Muscle of back (tissue), 3 donors: ENCODE measurements at regions not wholly inside any gene's neighbourhood (a gene's known extent, or its start where the extent isn't known, plus 50 kb on each side); places are given as distances from the start of the nearest gene placed in this dataset.
A peak's percentile ranks its signal among the peaks of the same experiment; 100 is the strongest.
"Not testable (repeated sequence)": the region's sequence is repeated elsewhere in the genome, so short reads cannot be mapped to it uniquely, and the experiment has no call there.

Experiments
- DNase-seq, 3 donors: peaks; one replicate each; pipeline versions ENCODE4 v3.0.0 to v3.0.0-alpha.2; 2013

DNA sequence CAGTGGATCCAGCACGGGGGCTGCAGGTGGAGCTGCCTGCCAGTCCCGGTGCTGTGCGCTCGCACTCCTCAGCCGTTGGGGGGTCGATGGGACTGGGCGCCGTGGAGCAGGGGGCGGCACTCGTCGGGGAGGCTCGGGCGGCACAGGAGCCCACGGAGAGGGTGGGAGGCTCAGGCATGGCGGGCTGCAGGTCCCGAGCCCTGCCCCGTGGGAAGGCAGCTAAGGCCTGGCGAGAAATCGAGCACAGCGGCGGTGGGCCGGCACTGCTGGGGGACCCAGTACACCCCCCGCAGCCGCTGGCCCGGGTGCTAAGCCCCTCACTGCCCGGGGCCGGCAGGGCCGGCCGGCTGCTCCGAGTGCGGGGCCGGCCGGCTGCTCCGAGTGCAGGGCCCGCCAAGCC is 52.3 kb upstream of the MARK1 start:
- DNase-seq = not testable (repeated sequence)

DNA sequence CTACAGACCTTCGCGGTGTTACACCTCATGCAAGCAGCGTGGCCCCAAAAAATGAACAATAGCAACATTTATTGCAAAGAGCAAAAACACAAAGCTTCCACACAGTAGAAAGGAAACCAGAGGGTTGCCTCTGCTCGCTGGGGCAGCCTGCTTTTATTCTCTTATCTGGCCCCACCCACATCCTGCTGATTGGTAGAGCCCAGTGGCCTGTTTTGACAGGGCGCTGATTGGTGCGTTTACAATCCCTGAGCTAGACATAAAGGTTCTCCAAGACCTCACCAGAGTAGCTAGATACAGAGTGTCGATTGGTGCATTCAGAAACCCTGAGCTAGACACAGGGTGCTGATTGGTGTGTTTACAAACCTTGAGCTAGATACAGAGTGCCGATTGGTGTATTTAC is 52.8 kb upstream of the MARK1 start:
- not testable (repeated sequence) for DNase-seq

- DNase-seq = no peak
These were observed 54.5 kb upstream of the MARK1 start for GRCh38 chr1:220473440-220473839.

- DNase-seq = peak in 1 of 3 donors; percentile 63
These were observed 65.2 kb upstream of the MARK1 start for GRCh38 chr1:220462752-220463151.

DNA sequence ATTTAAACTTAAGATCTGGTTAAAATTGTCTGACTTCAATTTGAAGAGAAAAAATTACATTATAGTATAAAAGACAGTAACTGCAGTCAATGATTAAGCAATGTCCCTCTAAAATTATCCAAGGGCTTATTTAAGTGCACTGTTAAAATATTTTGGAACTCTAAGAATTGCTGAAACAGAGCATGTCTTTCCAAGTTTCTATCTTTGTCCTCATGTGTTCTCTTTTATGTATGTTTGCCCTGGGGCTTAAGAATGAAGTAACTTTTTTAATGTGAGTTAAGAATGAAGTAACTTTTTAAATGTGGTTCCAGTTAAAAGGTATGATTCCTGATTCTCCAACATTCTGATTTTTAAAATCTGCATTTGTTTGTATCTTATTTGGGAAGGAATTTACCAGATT is 69.0 kb upstream of the MARK1 start:
- peak in 2 of 3 donors; percentile 36 to 69 for DNase-seq

- DNase-seq = no peak
These were observed 69.9 kb upstream of the MARK1 start for GRCh38 chr1:220457957-220458609.

DNA sequence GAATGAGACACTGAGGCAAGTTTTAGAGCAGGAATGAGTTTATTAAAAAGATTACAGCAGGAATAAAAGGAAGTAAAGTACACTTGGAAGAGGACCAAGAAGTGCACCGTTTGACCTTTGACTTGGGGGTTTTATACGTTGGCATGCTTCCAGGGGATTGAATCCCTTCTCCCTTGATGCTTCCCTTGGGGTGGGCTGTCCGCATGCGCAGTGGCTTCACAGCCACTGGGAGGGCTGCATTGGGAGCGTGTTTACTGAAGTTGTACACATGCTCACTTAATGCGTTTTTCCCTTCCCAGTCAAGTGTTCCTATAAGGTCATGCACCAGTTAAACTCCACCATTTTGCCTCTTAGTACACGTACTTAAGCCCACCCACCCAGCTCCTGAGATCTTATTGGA is 72.4 kb upstream of the MARK1 start:
- DNase-seq = no peak

DNA sequence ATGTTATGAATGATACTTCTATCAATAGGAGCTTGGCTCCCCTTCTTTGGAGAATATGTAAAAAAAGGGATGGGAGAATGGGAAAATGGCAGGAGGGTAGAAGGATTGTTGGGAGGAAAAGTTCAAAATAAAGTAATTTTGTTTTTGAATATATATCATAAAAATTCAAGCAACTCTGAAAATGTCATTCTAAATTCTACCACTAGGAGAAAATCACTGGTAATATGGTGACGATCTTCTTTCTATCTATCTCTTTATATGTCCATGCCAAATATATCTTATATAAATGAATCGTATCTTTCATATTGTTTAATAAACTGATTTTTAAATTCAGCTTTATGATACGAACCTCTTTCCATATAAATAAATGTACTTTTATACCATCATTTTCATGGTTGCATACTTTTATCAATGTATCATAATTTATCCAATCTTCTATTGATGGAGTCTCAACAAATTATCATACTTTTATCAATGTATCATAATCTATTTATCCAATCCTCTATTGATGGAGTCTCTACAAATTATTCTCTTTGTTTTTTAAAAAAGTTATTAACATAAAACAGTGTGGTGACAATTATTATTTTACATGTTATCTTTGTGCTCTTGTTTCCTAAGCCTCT is 73.7 kb upstream of the MARK1 start:
- DNase-seq = no peak

DNA sequence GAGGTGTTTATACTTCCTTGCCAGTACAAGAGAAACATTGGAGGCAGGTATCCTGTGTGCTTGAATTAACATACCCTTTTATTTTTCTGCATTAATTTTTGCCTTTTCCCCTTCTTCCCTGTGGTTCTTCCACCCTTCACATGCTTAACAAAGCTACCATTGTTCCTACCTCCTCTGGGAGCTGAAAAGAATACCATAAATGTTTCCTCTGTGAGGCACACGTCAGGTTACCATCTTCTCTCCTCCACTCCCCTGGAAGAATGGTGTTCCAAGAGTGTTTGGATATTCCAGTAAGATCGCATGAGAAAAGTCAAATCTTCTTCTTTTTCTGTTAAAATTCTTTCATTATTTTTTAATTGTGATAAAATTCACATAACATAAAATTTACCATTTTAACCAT is 74.6 kb upstream of the MARK1 start:
- no peak for DNase-seq

- peak in 1 of 3 donors; percentile 42 for DNase-seq
These were observed 76.4 kb upstream of the MARK1 start for GRCh38 chr1:220451532-220451931.

GRCh38 chr1:220450927-220451326 is 77.0 kb upstream of the MARK1 start:
- DNase-seq = no peak

GRCh38 chr1:220448217-220448616 is 79.7 kb upstream of the MARK1 start:
- no peak for DNase-seq

DNA sequence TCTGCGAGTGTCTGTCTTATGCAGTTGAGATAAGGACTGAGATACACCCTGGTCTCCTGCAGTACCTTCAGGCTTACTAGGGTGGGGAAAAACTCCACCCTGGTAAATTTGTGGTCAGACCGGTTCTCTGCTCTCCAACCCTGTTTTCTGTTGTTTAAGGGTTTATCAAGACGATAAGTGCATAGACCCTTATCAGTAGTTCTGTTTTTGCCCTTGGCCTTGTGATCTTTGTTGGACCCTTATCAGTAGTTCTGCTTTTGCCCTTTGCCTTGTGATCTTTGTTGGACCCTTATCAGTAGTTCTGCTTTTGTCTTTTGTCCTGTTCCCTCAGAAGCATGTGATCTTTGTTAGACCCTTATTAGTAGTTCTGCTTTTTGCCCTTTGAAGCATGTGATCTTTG is 83.3 kb upstream of the MARK1 start:
- DNase-seq = not testable (repeated sequence)

DNA sequence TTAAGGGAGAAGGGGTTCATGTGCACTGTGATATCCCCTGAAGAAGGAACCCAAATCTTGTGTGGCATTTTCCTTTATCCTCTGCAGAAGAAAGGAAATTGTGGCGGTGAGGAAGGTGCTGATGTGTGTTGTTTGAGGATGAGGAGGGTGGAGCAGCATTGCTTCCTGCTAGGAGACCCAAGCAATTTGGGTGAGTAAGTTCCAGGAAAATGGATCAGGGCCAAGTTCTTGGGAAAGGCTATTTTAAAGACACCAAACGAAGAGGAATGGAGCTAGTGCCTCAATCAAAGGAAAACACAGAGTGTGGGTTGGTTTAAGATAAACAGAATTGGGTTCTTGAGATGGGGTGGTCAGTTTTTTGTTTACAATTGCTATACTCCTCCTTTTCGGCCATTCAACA is 86.7 kb upstream of the MARK1 start:
- no peak for DNase-seq

DNA sequence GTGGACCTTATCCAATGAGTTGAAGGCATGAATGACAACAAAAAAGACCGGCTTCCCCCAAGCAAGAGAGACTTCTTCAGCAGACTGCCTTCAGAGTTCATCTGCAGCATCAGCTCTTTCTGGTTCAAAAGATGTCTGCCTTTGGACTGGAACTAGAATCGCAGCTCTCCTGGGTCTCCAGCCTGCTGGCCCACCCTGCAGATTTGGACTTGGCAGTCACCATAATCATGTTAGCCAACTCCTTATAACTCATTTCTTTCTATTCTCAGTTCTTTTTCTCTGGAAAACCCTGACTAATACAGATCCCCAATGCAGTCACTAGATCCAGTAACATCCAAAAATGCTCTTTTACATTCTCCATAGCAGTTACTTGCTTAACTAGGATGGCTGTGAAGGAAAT is 89.2 kb upstream of the MARK1 start:
- peak; percentile 43 to 88 (median 78) for DNase-seq

DNA sequence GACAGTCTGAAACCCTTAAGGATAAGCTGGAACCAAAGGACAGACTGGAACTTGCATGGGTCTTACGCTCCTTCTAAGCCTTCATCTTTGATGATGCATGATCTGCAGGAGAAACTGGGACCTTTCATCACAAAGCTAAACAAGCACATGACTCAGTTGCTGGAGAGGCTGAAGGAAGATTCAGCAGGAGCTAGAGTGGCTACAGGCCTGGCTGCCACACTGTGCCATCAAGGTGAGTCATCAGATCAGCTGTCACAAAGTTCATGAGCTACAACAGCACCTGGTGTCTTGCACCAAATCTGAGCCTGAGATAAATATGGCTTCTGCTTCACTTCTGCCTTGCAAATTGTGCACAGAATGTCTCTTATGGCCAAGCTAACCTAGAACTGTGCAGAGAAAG is 95.5 kb upstream of the MARK1 start:
- DNase-seq = no peak

- no peak for DNase-seq
These were observed 96.2 kb upstream of the MARK1 start for GRCh38 chr1:220431554-220432239.

GRCh38 chr1:220430586-220430985 is 97.3 kb upstream of the MARK1 start:
- no peak for DNase-seq

DNA sequence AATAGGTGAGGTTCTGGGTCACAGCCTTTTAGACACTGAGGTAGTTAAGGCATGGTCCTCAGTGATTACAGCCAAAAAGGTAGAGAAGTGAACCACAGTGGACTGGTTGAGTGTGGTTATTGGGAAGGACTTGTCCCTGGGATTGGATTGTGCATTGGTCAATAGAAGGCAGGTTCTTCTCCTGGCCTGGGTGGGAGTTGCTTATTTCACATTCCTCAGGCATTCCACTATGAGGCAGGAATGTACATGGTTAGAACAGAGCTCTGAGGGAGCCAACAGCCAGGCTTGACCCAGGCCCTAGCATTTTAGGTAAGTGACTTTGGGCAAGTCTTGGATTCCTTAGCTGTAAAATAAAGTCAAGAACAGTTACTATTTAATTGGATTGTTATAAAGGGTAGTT is 97.9 kb upstream of the MARK1 start:
- no peak for DNase-seq

GRCh38 chr1:220426989-220427388 is 100.9 kb upstream of the MARK1 start:
- no peak for DNase-seq

DNA sequence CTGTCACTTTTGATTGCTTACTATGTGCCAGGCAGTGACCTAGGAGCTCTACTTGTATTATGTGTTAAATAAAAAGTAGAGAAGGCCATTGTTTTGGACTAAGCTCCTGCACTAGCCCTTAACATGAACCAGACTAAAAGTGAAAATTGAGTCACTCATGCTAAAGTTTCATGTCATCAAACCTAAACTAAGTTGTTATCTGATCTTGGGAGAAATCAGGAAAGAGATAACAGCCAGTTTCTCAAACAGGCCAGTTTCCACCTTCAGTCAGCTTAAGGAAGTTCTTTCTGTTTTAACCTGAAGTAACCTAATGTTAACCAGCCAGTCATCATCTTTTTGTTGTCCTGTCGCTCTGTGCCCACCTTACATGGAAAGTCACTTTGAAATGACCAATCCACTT is 102.1 kb upstream of the MARK1 start:
- DNase-seq = no peak

GRCh38 chr1:220421508-220421907 is 106.4 kb upstream of the MARK1 start:
- DNase-seq = peak in 2 of 3 donors; percentile 52 to 81

DNA sequence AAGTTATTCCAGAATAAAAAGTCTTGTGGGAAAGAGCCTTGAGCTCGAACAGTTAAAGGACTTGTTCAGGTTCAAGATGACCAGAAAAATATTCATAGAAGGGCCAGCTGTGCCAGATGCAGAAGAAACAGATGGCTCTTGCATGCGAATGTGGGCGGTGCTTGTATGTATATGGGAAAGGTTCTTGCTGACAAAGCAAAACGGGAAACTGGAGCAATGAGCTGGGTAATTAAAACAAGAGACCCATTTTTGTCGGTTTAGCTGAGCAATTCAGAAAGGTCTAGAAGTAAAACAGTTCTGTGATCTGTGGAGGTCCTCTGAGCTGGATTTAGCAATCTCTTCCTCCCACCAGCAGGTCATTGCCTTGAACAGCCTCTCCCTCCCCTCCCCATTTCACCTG is 107.2 kb upstream of the MARK1 start:
- peak in 1 of 3 donors; percentile 71 for DNase-seq
